AG09319 (cell line): ENCODE measurements at regions not wholly inside any gene's neighbourhood (a gene's known extent, or its start where the extent isn't known, plus 50 kb on each side); places are given as distances from the start of the nearest gene placed in this dataset.
"Not testable (repeated sequence)": the region's sequence is repeated elsewhere in the genome, so short reads cannot be mapped to it uniquely, and the experiment has no call there.

Experiments
- DNase-seq: peaks from one replicate; pipeline ENCODE4 v3.0.0-alpha.2; 2010; ENCODE audit warnings: low read depth; ENCODE audit errors: extremely low read depth
- TF ChIP-seq, protein P1 (sequence below): IDR thresholded peaks from 2 replicates; pipeline ENCODE4 v1.5.1; 2011; ENCODE audit warnings: low read depth, mild to moderate bottlenecking, inconsistent platforms, low read length, moderate library complexity

GRCh38 chr22:33166206-33166605 lies 108.0 kb upstream of the SYN3 start:
- DNase-seq, result no peak
- TF ChIP-seq, protein P1, sequence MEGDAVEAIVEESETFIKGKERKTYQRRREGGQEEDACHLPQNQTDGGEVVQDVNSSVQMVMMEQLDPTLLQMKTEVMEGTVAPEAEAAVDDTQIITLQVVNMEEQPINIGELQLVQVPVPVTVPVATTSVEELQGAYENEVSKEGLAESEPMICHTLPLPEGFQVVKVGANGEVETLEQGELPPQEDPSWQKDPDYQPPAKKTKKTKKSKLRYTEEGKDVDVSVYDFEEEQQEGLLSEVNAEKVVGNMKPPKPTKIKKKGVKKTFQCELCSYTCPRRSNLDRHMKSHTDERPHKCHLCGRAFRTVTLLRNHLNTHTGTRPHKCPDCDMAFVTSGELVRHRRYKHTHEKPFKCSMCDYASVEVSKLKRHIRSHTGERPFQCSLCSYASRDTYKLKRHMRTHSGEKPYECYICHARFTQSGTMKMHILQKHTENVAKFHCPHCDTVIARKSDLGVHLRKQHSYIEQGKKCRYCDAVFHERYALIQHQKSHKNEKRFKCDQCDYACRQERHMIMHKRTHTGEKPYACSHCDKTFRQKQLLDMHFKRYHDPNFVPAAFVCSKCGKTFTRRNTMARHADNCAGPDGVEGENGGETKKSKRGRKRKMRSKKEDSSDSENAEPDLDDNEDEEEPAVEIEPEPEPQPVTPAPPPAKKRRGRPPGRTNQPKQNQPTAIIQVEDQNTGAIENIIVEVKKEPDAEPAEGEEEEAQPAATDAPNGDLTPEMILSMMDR, result no peak

DNA sequence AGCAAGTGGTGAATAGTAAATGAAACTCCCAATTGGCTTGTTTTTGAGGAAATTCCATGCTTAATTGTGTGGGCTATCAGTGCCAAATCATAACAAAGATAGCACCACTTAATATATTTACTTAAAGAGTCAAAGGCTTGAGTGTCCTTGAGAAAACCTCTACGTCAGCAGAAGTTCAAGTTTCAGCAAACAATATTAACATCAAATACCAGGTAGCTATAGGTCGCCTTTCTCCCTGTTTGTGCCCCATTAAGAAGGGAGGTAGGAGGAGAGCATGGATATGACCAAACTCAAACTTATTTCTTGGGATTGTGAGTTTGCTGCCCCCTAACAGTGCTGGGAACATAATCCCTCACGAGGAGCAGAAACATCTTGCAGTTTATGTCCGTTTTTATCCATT lies 105.6 kb upstream of the SYN3 start:
- no peak for DNase-seq
- TF ChIP-seq, protein P1, result no peak

- DNase-seq, result no peak
- TF ChIP-seq, protein P1, result no peak
Observed at GRCh38 chr22:33162196-33162595, 104.0 kb upstream of the SYN3 start.

DNA sequence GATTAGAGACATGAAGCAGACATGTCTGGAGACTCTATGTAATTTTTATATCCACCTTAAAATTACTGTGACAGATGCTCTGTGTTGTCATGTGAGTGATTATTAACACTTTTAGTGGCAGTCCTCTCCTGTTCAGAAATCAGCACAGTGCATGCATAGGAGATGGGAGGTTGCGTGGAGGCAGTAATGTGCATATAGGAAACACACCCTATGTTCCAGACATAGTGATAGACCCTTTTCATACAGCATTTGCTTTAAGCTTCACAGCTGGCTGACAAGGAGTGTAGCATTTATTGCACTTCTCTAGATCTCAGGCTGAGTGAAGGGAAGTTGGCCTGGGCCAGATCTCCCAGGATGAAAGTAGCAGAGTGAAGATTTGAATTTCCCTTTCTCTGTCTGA lies 102.3 kb upstream of the SYN3 start:
- TF ChIP-seq, protein P1, result no peak
- no peak for DNase-seq

DNA sequence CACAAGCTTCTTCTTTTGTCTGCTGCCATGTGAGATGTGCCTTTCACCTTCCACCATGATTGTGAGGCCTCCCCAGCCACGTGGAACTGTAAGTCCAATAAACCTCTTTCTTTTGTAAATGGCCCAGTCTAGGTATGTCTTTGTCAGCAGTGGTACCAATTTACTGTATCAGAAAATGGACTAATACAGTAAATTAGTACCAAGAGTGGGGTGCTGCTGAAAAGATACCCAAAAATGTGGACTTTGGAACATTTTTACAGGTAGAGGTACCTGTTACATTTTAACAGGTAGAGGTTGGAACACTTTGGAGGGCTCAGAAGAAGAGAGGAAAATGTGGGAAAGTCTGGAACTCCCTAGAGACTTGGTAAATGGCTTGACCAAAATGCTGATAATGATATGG lies 96.8 kb upstream of the SYN3 start:
- DNase-seq, result not testable (repeated sequence)

GRCh38 chr22:33149611-33150010 lies 91.4 kb upstream of the SYN3 start:
- TF ChIP-seq, protein P1, result no peak
- no peak for DNase-seq

- DNase-seq, result no peak
- TF ChIP-seq, protein P1, result no peak
Observed at GRCh38 chr22:33144721-33145120, 86.5 kb upstream of the SYN3 start.

GRCh38 chr22:33142282-33143055 lies 84.3 kb upstream of the SYN3 start:
- TF ChIP-seq, protein P1, result no peak
- DNase-seq, result no peak
